Muscle of leg (tissue), 3 donors: ENCODE measurements at regions not wholly inside any gene's neighbourhood (a gene's known extent, or its start where the extent isn't known, plus 50 kb on each side); places are given as distances from the start of the nearest gene placed in this dataset.
"Not testable (repeated sequence)": the region's sequence is repeated elsewhere in the genome, so short reads cannot be mapped to it uniquely, and the experiment has no call there.

Source experiments
- DNase-seq: peaks from one replicate; pipeline ENCODE4 v3.0.0; 2013
- H3K27ac ChIP-seq: one replicate; pipeline ENCODE4 v1.5.1; 2013; ENCODE audit warnings: mild to moderate bottlenecking, low read length, control low read depth
- H3K27me3 ChIP-seq: one replicate; pipeline ENCODE4 v1.6.1; 2013; ENCODE audit warnings: low read length; ENCODE audit not compliant: control insufficient read depth, insufficient read depth
- H3K36me3 ChIP-seq: one replicate; pipeline ENCODE4 v1.6.1; 2013; ENCODE audit warnings: low read length; ENCODE audit not compliant: control insufficient read depth, insufficient read depth
- H3K4me1 ChIP-seq: one replicate; pipeline ENCODE4 v1.6.1; 2013; ENCODE audit warnings: low read length; ENCODE audit not compliant: control insufficient read depth, insufficient read depth
- H3K4me3 ChIP-seq: one replicate; pipeline ENCODE4 v1.5.1; 2013; ENCODE audit warnings: low read length, control low read depth
- H3K9me3 ChIP-seq: replicated peaks from 2 replicates; pipeline ENCODE4 v1.6.1; 2013; ENCODE audit warnings: low read depth, low read length; ENCODE audit not compliant: control insufficient read depth
- WGBS: methylation state at CpG from one replicate; pipeline ENCODE4 v1.1.5; 2013; ENCODE audit warnings: missing lambda C conversion rate; ENCODE audit not compliant: insufficient coverage; 5-methylcytosine and 5-hydroxymethylcytosine counted together

DNA sequence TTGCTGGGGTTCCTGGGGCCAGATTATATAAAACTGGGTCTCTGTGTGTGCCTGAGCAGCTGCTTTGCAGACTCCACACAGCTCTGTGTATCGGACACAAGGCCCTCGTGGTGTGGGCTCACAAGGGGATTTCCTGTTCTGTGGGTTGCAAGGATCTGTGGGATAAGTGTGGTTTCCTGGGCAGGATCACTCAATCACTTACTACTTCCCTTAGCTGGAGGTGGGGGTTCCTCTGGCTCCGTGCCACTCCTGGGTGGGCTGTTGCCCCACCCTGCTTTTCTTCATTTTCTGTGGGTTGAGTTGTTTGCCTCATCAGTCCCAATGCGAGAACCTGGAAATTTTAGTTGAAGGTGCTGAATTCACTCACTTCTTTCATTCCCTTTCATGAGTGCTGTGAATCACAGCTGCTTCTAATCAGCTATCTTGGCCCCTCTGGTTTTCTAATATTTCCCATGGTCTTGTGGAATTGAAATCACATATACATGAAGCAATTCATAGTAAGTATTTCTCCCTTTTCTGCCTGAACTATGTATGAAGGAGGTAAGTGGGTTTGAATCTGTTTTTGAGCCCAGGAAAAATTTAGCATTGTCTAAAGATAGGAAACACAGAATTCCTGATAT, 196.3 kb downstream of the DCDC2C start:
- Histone ChIP-seq H3K27ac (no peak overlapping the region), H3K9me3 (peaks cover 2% of the 10 kb centered on the region), H3K36me3 (no peaks in the 10 kb centered on the region), H3K27me3 (no peaks in the 10 kb centered on the region), H3K4me3 (no peak overlapping the region), H3K4me1 (peaks cover 12% of the 10 kb centered on the region)
- peak; percentile 69 for DNase-seq
- no CpG with 5 or more reads among the region's 4 CpGs for WGBS

DNA sequence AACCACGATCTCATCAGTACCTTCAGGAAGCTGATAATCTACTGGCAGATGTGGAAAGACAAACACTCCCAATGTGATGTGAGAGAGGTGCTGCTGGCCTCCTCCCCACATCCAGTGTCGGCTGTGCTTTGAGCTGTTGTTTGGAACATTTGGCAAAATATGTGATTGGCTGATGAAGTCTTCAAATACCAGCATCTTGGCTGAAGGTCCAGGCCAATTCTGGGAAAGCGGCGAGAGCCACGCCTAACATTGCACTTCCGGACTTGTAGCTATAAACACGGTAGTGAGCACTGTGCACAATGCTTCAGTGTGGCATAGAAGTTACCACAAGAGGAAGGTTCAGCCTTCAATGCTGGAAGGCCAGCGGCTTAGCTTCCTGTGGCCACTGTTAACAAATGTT, 198.8 kb downstream of the DCDC2C start:
- Histone ChIP-seq H3K9me3 (no peaks in the 10 kb centered on the region), H3K4me1 (peaks cover 12% of the 10 kb centered on the region), H3K4me3 (no peak overlapping the region), H3K27me3 (no peaks in the 10 kb centered on the region), H3K36me3 (no peaks in the 10 kb centered on the region), H3K27ac (no peak overlapping the region)
- 79% methylated on average over 5 of the region's 8 CpGs for WGBS
- no peak for DNase-seq

- DNase-seq = no peak
- H3K4me1 ChIP-seq = peaks cover 10% of the 10 kb centered on the region
- H3K36me3 ChIP-seq = no peaks in the 10 kb centered on the region
- H3K9me3 ChIP-seq = peaks cover 5% of the 10 kb centered on the region
- 78% methylated on average over 4 of the region's 6 CpGs for WGBS
- H3K4me3 ChIP-seq = no peak overlapping the region
- H3K27me3 ChIP-seq = no peaks in the 10 kb centered on the region
- H3K27ac ChIP-seq = no peak overlapping the region
Measured at GRCh38 chr2:3904061-3904460, 200.7 kb downstream of the DCDC2C start.

- H3K27me3 ChIP-seq, H3K4me3 ChIP-seq, DNase-seq, H3K4me1 ChIP-seq, H3K27ac ChIP-seq, H3K9me3 ChIP-seq, H3K36me3 ChIP-seq: not testable (repeated sequence)
- 71% methylated on average over 1 of the region's 1 CpG for WGBS
Measured at GRCh38 chr2:3908498-3908897, 205.1 kb downstream of the DCDC2C start.

- H3K9me3 ChIP-seq = peaks cover 7% of the 10 kb centered on the region
- H3K27me3 ChIP-seq = no peaks in the 10 kb centered on the region
- peaks cover 10% of the 10 kb centered on the region for H3K4me1 ChIP-seq
- H3K4me3 ChIP-seq = no peak overlapping the region
- WGBS = 73% methylated on average over 3 of the region's 13 CpGs
- no peaks in the 10 kb centered on the region for H3K36me3 ChIP-seq
- H3K27ac ChIP-seq = no peak overlapping the region
- DNase-seq = no peak
Measured at GRCh38 chr2:3911882-3912455, 208.6 kb downstream of the DCDC2C start.

GRCh38 chr2:3913166-3913565, 209.8 kb downstream of the DCDC2C start:
- Histone ChIP-seq H3K9me3 (peaks cover 7% of the 10 kb centered on the region), H3K27me3 (no peaks in the 10 kb centered on the region), H3K4me3 (no peak overlapping the region), H3K4me1 (peaks cover 10% of the 10 kb centered on the region), H3K36me3 (no peaks in the 10 kb centered on the region), H3K27ac (peak overlapping the region; percentile 47)
- 33% methylated on average over 7 of the region's 12 CpGs for WGBS
- peak; percentile 25 for DNase-seq

GRCh38 chr2:3914241-3914640, 210.9 kb downstream of the DCDC2C start:
- peak; percentile 19 for DNase-seq
- Histone ChIP-seq H3K9me3 (peaks cover 2% of the 10 kb centered on the region), H3K27ac (no peak overlapping the region), H3K4me3 (no peak overlapping the region), H3K27me3 (no peaks in the 10 kb centered on the region), H3K36me3 (no peaks in the 10 kb centered on the region), H3K4me1 (peaks cover 10% of the 10 kb centered on the region)
- WGBS = 25% methylated on average over 2 of the region's 3 CpGs

DNA sequence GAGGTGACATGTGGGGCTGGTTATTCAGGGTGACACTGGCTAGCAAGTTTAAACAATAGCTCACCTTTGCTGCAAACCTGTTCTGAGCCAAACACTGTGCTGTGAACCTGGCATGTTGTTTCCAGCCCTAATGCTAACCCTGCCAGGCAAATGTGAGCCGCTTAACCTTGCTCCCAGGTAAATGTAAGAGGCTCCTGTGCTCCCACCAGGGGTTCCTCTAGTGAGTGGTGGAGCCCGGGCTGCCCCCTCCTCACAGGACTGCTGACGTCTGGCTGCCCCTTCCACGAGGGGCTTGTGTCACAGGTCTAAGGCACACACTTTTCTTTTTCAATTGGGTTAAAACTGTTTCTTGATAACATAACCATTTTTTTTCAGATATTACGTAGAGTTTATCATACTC, 223.7 kb downstream of the DCDC2C start:
- H3K36me3 ChIP-seq = no peaks in the 10 kb centered on the region
- H3K4me1 ChIP-seq = no peaks in the 10 kb centered on the region
- no peak overlapping the region for H3K4me3 ChIP-seq
- WGBS = 41% methylated on average over 2 of the region's 5 CpGs
- peaks cover 3% of the 10 kb centered on the region for H3K9me3 ChIP-seq
- DNase-seq = no peak
- H3K27ac ChIP-seq = no peak overlapping the region
- H3K27me3 ChIP-seq = no peaks in the 10 kb centered on the region

DNA sequence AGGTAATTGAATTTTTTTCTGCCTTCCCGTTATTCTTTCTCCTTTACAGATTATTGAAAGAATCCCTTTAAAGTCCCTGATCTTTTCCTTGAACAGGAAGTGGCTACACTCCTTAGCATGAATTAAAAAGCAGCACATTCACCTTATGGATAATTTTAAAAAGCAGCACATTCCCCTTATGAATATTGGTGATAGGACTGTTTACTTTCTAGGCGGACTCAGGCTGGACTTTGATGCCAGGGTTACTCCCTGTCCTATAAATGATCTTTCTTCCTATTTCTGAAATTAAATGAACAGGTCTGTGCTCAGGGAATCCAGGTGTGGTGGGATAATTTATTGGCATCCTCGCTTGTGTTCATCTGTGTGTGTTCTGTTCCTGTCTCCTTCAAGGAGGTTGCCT, 226.0 kb downstream of the DCDC2C start:
- Histone ChIP-seq H3K36me3 (no peaks in the 10 kb centered on the region), H3K27ac (no peak overlapping the region), H3K4me1 (no peaks in the 10 kb centered on the region), H3K27me3 (no peaks in the 10 kb centered on the region), H3K9me3 (peaks cover 3% of the 10 kb centered on the region), H3K4me3 (no peak overlapping the region)
- no peak for DNase-seq
- WGBS = no CpG with 5 or more reads among the region's 3 CpGs

DNA sequence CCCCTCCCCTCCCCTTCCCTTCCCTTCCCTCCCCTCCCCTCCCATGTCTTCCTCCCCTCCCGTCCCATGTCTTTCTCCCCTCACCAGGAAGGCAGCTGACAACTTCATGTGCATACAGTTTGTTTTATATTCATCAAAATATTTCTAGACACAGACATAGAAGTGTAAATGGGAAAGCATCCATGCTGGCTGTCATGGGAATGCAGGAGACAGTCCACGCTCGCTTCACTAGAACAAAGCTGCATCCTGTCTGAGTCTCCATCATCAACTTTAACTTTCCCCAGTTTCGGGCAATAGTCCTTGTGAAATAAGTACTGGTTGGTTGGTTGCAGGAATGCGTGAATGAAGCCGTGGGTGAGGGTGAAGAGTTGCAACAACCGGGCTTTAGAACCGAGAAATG, 226.9 kb downstream of the DCDC2C start:
- Histone ChIP-seq H3K36me3 (no peaks in the 10 kb centered on the region), H3K9me3 (no peaks in the 10 kb centered on the region), H3K4me1 (no peaks in the 10 kb centered on the region), H3K4me3 (no peak overlapping the region), H3K27me3 (no peaks in the 10 kb centered on the region), H3K27ac (no peak overlapping the region)
- no CpG with 5 or more reads among the region's 8 CpGs for WGBS
- no peak for DNase-seq

GRCh38 chr2:3940661-3941060, 237.3 kb downstream of the DCDC2C start:
- Histone ChIP-seq H3K36me3 (no peaks in the 10 kb centered on the region), H3K4me1 (no peaks in the 10 kb centered on the region), H3K4me3 (no peak overlapping the region), H3K27ac (no peak overlapping the region), H3K9me3 (no peaks in the 10 kb centered on the region), H3K27me3 (no peaks in the 10 kb centered on the region)
- 33% methylated on average over 6 of the region's 7 CpGs for WGBS
- DNase-seq = no peak
